ENCODE measurements at regions not wholly inside any gene's neighbourhood (a gene's known extent, or its start where the extent isn't known, plus 50 kb on each side); places are given as distances from the start of the nearest gene placed in this dataset.

GRCh38 chr17:71302721-71303549 is 817.9 kb upstream of the SOX9 start:
- Histone ChIP-seq H3K9me3 (ENCODE audit: control insufficient read depth in 4 of 4, low read length in 3 of 4) (peaks cover 0 to 2% (median 0%) of the 10 kb centered on the region in 4 donors), H3K27me3 (ENCODE audit: control insufficient read depth in 4 of 4, insufficient read depth in 4 of 4, low read length in 3 of 4) (no peaks in the 10 kb centered on the region), H3K27ac (ENCODE audit: low read depth in 1 of 2, low read length in 2 of 2) (no peak overlapping the region), H3K36me3 (ENCODE audit: control insufficient read depth in 4 of 4, insufficient read depth in 3 of 4, low read depth in 1 of 4, low read length in 3 of 4) (no peaks in the 10 kb centered on the region), H3K4me3 (ENCODE audit: low read depth in 1 of 3, low read length in 3 of 3) (no peak overlapping the region), H3K4me1 (ENCODE audit: control insufficient read depth in 4 of 4, insufficient read depth in 4 of 4, low read length in 3 of 4) (no peaks in the 10 kb centered on the region), H3K9ac (ENCODE audit: low read depth in 1 of 2, low read length in 2 of 2) (no peak overlapping the region)
- no peak for DNase-seq (ENCODE audit: low spot score)
- WGBS = 84% methylated on average over 9 of the region's 9 CpGs
- TF ChIP-seq FOXA2 (IDR thresholded peaks at IDR 0.05) (no peak), MAX (IDR thresholded peaks at IDR 0.05) (no peak), ATF3 (IDR thresholded peaks at IDR 0.05) (no peak), JUND (IDR thresholded peaks at IDR 0.05) (no peak), YY1 (IDR thresholded peaks at IDR 0.05) (no peak), NR2F2 (IDR thresholded peaks at IDR 0.05) (no peak)

DNA sequence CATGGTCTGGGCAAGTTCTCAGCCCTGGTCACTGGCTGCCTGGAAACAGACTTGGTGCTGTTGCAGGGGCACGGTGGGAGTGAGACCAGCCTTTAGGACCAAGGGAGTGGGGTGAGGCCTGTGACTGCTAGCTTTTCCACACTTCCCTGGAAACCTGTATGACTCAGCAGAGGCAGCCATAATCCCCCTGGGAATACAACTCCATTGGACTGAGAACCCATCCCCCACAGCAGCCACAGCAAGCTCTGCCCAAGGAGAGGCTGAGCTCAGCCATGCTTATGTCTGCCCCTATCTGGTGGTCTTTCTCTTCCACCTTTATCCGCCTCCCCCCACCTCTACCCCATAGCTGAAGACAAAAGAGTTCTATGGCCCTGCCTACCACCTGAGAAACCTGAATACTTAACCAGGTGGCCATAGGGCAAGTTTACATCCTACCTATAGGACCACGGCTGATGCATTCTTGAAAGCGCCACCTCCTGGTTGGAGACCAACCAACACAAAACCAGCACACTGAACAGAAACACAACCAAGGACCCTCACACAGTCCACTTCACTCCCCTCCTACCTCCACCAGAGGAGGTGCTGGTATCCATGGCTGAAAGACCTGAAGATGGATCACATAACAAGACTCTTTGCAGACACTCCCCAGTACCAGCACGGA is 816.2 kb upstream of the SOX9 start:
- Histone ChIP-seq H3K9me3 (ENCODE audit: control insufficient read depth in 4 of 4, low read length in 3 of 4) (peaks cover 0 to 2% (median 0%) of the 10 kb centered on the region in 4 donors), H3K4me3 (ENCODE audit: low read depth in 1 of 3, low read length in 3 of 3) (no peak overlapping the region), H3K9ac (ENCODE audit: low read depth in 1 of 2, low read length in 2 of 2) (no peak overlapping the region), H3K36me3 (ENCODE audit: control insufficient read depth in 4 of 4, insufficient read depth in 3 of 4, low read depth in 1 of 4, low read length in 3 of 4) (no peaks in the 10 kb centered on the region), H3K27me3 (ENCODE audit: control insufficient read depth in 4 of 4, insufficient read depth in 4 of 4, low read length in 3 of 4) (no peaks in the 10 kb centered on the region), H3K4me1 (ENCODE audit: control insufficient read depth in 4 of 4, insufficient read depth in 4 of 4, low read length in 3 of 4) (no peaks in the 10 kb centered on the region), H3K27ac (ENCODE audit: low read depth in 1 of 2, low read length in 2 of 2) (no peak overlapping the region)
- 87% methylated on average over 5 of the region's 5 CpGs for WGBS
- TF ChIP-seq SP1 (IDR thresholded peaks at IDR 0.05) (no peak), RAD21 (IDR thresholded peaks at IDR 0.05) (peak in 1 of 2 donors; percentile 27), NR2F2 (IDR thresholded peaks at IDR 0.05) (no peak)
- DNase-seq (ENCODE audit: low spot score) = no peak

- WGBS = 68% methylated on average over 3 of the region's 3 CpGs
- Histone ChIP-seq H3K36me3 (ENCODE audit: control insufficient read depth in 4 of 4, insufficient read depth in 3 of 4, low read depth in 1 of 4, low read length in 3 of 4) (no peaks in the 10 kb centered on the region), H3K9me3 (ENCODE audit: control insufficient read depth in 4 of 4, low read length in 3 of 4) (no peaks in the 10 kb centered on the region), H3K4me3 (ENCODE audit: low read depth in 1 of 3, low read length in 3 of 3) (no peak overlapping the region), H3K4me1 (ENCODE audit: control insufficient read depth in 4 of 4, insufficient read depth in 4 of 4, low read length in 3 of 4) (no peaks in the 10 kb centered on the region), H3K27ac (ENCODE audit: low read depth in 1 of 2, low read length in 2 of 2) (no peak overlapping the region), H3K27me3 (ENCODE audit: control insufficient read depth in 4 of 4, insufficient read depth in 4 of 4, low read length in 3 of 4) (no peaks in the 10 kb centered on the region), H3K9ac (ENCODE audit: low read depth in 1 of 2, low read length in 2 of 2) (no peak overlapping the region)
- no peak for DNase-seq (ENCODE audit: low spot score)
- TF ChIP-seq HNF4G (IDR thresholded peaks at IDR 0.05) (no peak), JUND (IDR thresholded peaks at IDR 0.05) (no peak), FOXA2 (IDR thresholded peaks at IDR 0.05) (no peak)
Observed at GRCh38 chr17:71313866-71314265, 807.0 kb upstream of the SOX9 start.

GRCh38 chr17:71315568-71315967 is 805.3 kb upstream of the SOX9 start:
- no peaks in the 10 kb centered on the region for H3K27me3 ChIP-seq (ENCODE audit: control insufficient read depth in 4 of 4, insufficient read depth in 4 of 4, low read length in 3 of 4)
- no peaks in the 10 kb centered on the region for H3K4me1 ChIP-seq (ENCODE audit: control insufficient read depth in 4 of 4, insufficient read depth in 4 of 4, low read length in 3 of 4)
- no peak for DNase-seq (ENCODE audit: low spot score)
- H3K4me3 ChIP-seq (ENCODE audit: low read depth in 1 of 3, low read length in 3 of 3) = no peak overlapping the region
- H3K9ac ChIP-seq (ENCODE audit: low read depth in 1 of 2, low read length in 2 of 2) = no peak overlapping the region
- TF ChIP-seq MAX (IDR thresholded peaks at IDR 0.05) (no peak), GABPA (IDR thresholded peaks at IDR 0.05 in 1 of 2, conservative IDR thresholded peaks at IDR 0.05 in 1 of 2) (no peak), RXRA (IDR thresholded peaks at IDR 0.05) (no peak), FOXA2 (IDR thresholded peaks at IDR 0.05) (no peak), ATF3 (IDR thresholded peaks at IDR 0.05) (no peak)
- H3K9me3 ChIP-seq (ENCODE audit: control insufficient read depth in 4 of 4, low read length in 3 of 4) = no peaks in the 10 kb centered on the region
- WGBS = 88% methylated on average over 3 of the region's 3 CpGs
- no peaks in the 10 kb centered on the region for H3K36me3 ChIP-seq (ENCODE audit: control insufficient read depth in 4 of 4, insufficient read depth in 3 of 4, low read depth in 1 of 4, low read length in 3 of 4)
- no peak overlapping the region for H3K27ac ChIP-seq (ENCODE audit: low read depth in 1 of 2, low read length in 2 of 2)

Measured in liver (tissue), 7 donors.